H1 (cell line): ENCODE measurements at regions not wholly inside any gene's neighbourhood (a gene's known extent, or its start where the extent isn't known, plus 50 kb on each side); places are given as distances from the start of the nearest gene placed in this dataset.

ENCODE experiments used
- CTCF ChIA-PET: fragments of 300-600 bp; sonication (Branson Sonifier 250); formaldehyde crosslinking; loops from one replicate; lab custom pipeline; 2021; ENCODE audit not compliant: partially characterized antibody; lab: Charles Lee
- POLR2A ChIA-PET: fragments of 300-600 bp; sonication (Branson Sonifier 250); formaldehyde crosslinking; loops from one replicate; lab custom pipeline; 2021; ENCODE audit warnings: inconsistent platforms; ENCODE audit not compliant: partially characterized antibody; lab: Charles Lee
- DNase-seq, 2 experiments: peaks; one replicate each; pipeline versions ENCODE4 v3.0.0 to v3.0.0-alpha.2; 2010 to 2022; ENCODE audit warnings: low spot score in 2 of 2, low read depth in 1 of 2, mixed read lengths in 1 of 2
- FAIRE-seq: peaks from 2 replicates; lab custom pipeline; 2011; peaks lifted over from hg19 to GRCh38; lab: Jason Lieb, UNC
- H2AFZ ChIP-seq: 2 replicates; pipeline ENCODE4 v1.8.1; 2012; ENCODE audit warnings: low read length, inconsistent platforms
- H2AK5ac ChIP-seq: 2 replicates; pipeline ENCODE4 v1.6.1; 2013; ENCODE audit warnings: low read depth, low read length
- H2BK120ac ChIP-seq: replicated peaks from 2 replicates; pipeline ENCODE3; 2013; ENCODE audit warnings: low read depth, low read length, inconsistent platforms
- H2BK12ac ChIP-seq: 2 replicates; pipeline ENCODE4 v1.6.1; 2013; ENCODE audit warnings: low read depth, low read length
- H2BK15ac ChIP-seq: 2 replicates; pipeline ENCODE4 v1.6.1; 2013; ENCODE audit warnings: low read length
- H2BK20ac ChIP-seq: 2 replicates; pipeline ENCODE4 v1.6.1; 2013; ENCODE audit warnings: low read length
- H2BK5ac ChIP-seq: 2 replicates; pipeline ENCODE4 v1.6.1; 2013; ENCODE audit warnings: low read depth, low read length
- H3K14ac ChIP-seq: 2 replicates; pipeline ENCODE4 v1.6.1; 2013; ENCODE audit warnings: inconsistent platforms; ENCODE audit not compliant: insufficient read length
- H3K18ac ChIP-seq: 2 replicates; pipeline ENCODE4 v1.6.1; 2013; ENCODE audit warnings: low read length; ENCODE audit errors: extremely low read depth
- H3K23ac ChIP-seq: 2 replicates; pipeline ENCODE4 v1.6.1; 2013; ENCODE audit warnings: inconsistent platforms; ENCODE audit not compliant: insufficient read length
- H3K23me2 ChIP-seq: 2 replicates; pipeline ENCODE4 v1.6.1; 2013; ENCODE audit warnings: low read depth, low read length
- H3K27ac ChIP-seq: 2 replicates; pipeline ENCODE4 v1.6.1; 2011; ENCODE audit warnings: low read depth, low read length, inconsistent platforms
- H3K27me3 ChIP-seq, 4 experiments: replicated peaks in 1 of 4; 1 replicate in 1 of 4; 2 replicates in 3 of 4; pipeline versions ENCODE4 v1.6.1 to v1.8.1; 2011 to 2013; ENCODE audit warnings: low read length in 3 of 4, mild to moderate bottlenecking in 3 of 4, inconsistent platforms in 2 of 4, mixed read lengths in 2 of 4, moderate library complexity in 1 of 4; ENCODE audit not compliant: control insufficient read depth in 3 of 4, insufficient read depth in 3 of 4; ENCODE audit errors: extremely low read depth in 1 of 4
- H3K36me3 ChIP-seq, 4 experiments: 2 replicates each; pipeline versions ENCODE4 v1.6.1 to v1.8.1; 2011 to 2013; ENCODE audit warnings: mild to moderate bottlenecking in 4 of 4, low read length in 3 of 4, moderate library complexity in 2 of 4, control low read depth in 1 of 4, inconsistent platforms in 1 of 4; ENCODE audit not compliant: insufficient read depth in 4 of 4, control insufficient read depth in 2 of 4
- H3K4ac ChIP-seq: replicated peaks from 2 replicates; pipeline ENCODE3; 2013; ENCODE audit warnings: low read length, low read depth, mixed read lengths, inconsistent platforms; ENCODE audit not compliant: insufficient read length
- H3K4me1 ChIP-seq, 4 experiments: replicated peaks in 1 of 4; 1 replicate in 1 of 4; 2 replicates in 3 of 4; pipeline versions ENCODE4 v1.6.1 to v1.8.1; 2011 to 2013; ENCODE audit warnings: low read length in 3 of 4, inconsistent platforms in 2 of 4, mixed read lengths in 1 of 4; ENCODE audit not compliant: insufficient read depth in 4 of 4, control insufficient read depth in 3 of 4
- H3K4me2 ChIP-seq, 2 experiments: 2 replicates each; pipeline versions ENCODE4 v1.6.1 to v1.8.1; 2011 to 2013; ENCODE audit warnings: low read depth in 2 of 2, low read length in 2 of 2, control low read depth in 1 of 2, inconsistent platforms in 1 of 2, mild to moderate bottlenecking in 1 of 2; ENCODE audit not compliant: insufficient read depth in 1 of 2
- H3K4me3 ChIP-seq, 4 experiments: fragments of 200-600, 300-600 bp in 1 of 4; sonication (generic), shearing (Covaris generic), sonication (Bioruptor Twin) in 1 of 4; 2 replicates each; pipeline versions ENCODE4 v1.5.1 to v1.8.1; 2011 to 2016; ENCODE audit warnings: low read length in 4 of 4, low read depth in 3 of 4, control low read depth in 2 of 4, inconsistent platforms in 2 of 4, mild to moderate bottlenecking in 2 of 4, mixed read lengths in 1 of 4, moderate library complexity in 1 of 4; ENCODE audit not compliant: insufficient read depth in 2 of 4; ENCODE audit errors: extremely low read depth in 1 of 4
- H3K56ac ChIP-seq: replicated peaks from 2 replicates; pipeline ENCODE3; 2013; ENCODE audit warnings: low read depth, mild to moderate bottlenecking, mixed read lengths, low read length, inconsistent platforms; ENCODE audit not compliant: insufficient read length
- H3K79me1 ChIP-seq: 2 replicates; pipeline ENCODE4 v1.6.1; 2013; ENCODE audit warnings: low read depth, low read length, control low read depth
- H3K79me2 ChIP-seq, 2 experiments: 2 replicates each; pipeline versions ENCODE4 v1.6.1 to v1.8.1; 2012 to 2013; ENCODE audit warnings: low read length in 2 of 2, mild to moderate bottlenecking in 2 of 2, inconsistent platforms in 1 of 2; ENCODE audit not compliant: insufficient read depth in 2 of 2, control insufficient read depth in 1 of 2
- H3K9ac ChIP-seq, 4 experiments: replicated peaks in 1 of 4; 1 replicate in 1 of 4; 2 replicates in 3 of 4; pipeline versions ENCODE4 v1.6.1 to v1.8.1; 2011 to 2013; ENCODE audit warnings: low read depth in 3 of 4, low read length in 3 of 4, control low read depth in 2 of 4, mild to moderate bottlenecking in 2 of 4, moderate library complexity in 2 of 4, inconsistent platforms in 1 of 4; ENCODE audit errors: extremely low read depth in 1 of 4
- H3K9me3 ChIP-seq, 2 experiments: 2 replicates each; pipeline versions ENCODE4 v1.6.1 to v1.8.1; 2012 to 2013; ENCODE audit warnings: mild to moderate bottlenecking in 2 of 2, moderate library complexity in 2 of 2, control low read depth in 1 of 2, inconsistent platforms in 1 of 2, low read depth in 1 of 2, low read length in 1 of 2, mixed read lengths in 1 of 2; ENCODE audit not compliant: insufficient read depth in 2 of 2
- H4K20me1 ChIP-seq, 2 experiments: replicated peaks in 1 of 2; 2 replicates each; pipeline versions ENCODE3 to v1.8.1; 2011 to 2013; ENCODE audit warnings: inconsistent platforms in 2 of 2, low read length in 2 of 2, mild to moderate bottlenecking in 1 of 2; ENCODE audit not compliant: insufficient read depth in 2 of 2, control insufficient read depth in 1 of 2
- H4K5ac ChIP-seq: 2 replicates; pipeline ENCODE4 v1.6.1; 2013; ENCODE audit warnings: low read length, low read depth, mixed read lengths, inconsistent platforms; ENCODE audit not compliant: insufficient read length
- H4K8ac ChIP-seq: 2 replicates; pipeline ENCODE4 v1.8.0; 2013; ENCODE audit warnings: mild to moderate bottlenecking, moderate library complexity, low read length, inconsistent platforms; ENCODE audit not compliant: insufficient read depth; ENCODE audit errors: extremely low read depth
- H4K91ac ChIP-seq: replicated peaks from 2 replicates; pipeline ENCODE3; 2013; ENCODE audit warnings: low read length, mixed read lengths, inconsistent platforms; ENCODE audit not compliant: insufficient read length
- CBX5 ChIP-seq: fragments of 300-800, 300-1000 bp; sonication (generic); IDR thresholded peaks from 2 replicates; pipeline ENCODE4 v1.7.1; 2016; ENCODE audit warnings: antibody characterized with exemption, low read length, low read depth
- CHD1 ChIP-seq: IDR thresholded peaks from 2 replicates; pipeline ENCODE4 v1.6.1; 2012; ENCODE audit warnings: low read depth, low read length, improper control_type of control experiment
- EP300 ChIP-seq, 2 experiments: IDR thresholded peaks; 1 replicate in 1 of 2; 2 replicates in 1 of 2; pipeline ENCODE4 v1.6.1; 2011 to 2012; ENCODE audit warnings: low read depth in 2 of 2, low read length in 2 of 2, mild to moderate bottlenecking in 2 of 2, borderline replicate concordance in 1 of 2, inconsistent platforms in 1 of 2, moderate library complexity in 1 of 2
- FOSL1 ChIP-seq: IDR thresholded peaks from 2 replicates; pipeline ENCODE4 v1.6.1; 2011; ENCODE audit warnings: mild to moderate bottlenecking, low read depth, low read length, moderate library complexity; ENCODE audit not compliant: insufficient read depth
- PHF8 ChIP-seq: fragments of 200-600 bp; sonication (generic); conservative IDR thresholded peaks from 2 replicates; pipeline ENCODE4 v1.7.1; 2012; ENCODE audit warnings: low read depth, mild to moderate bottlenecking, inconsistent platforms, low read length, moderate library complexity
- POLR2AphosphoS5 ChIP-seq: IDR thresholded peaks from 2 replicates; pipeline ENCODE4 v1.6.1; 2011; ENCODE audit warnings: low read depth, low read length
- RFX5 ChIP-seq: IDR thresholded peaks from 2 replicates; pipeline ENCODE4 v1.6.1; 2011; ENCODE audit warnings: low read depth, low read length, improper control_type of control experiment, borderline replicate concordance
- SIX5 ChIP-seq: IDR thresholded peaks from 2 replicates; pipeline ENCODE4 v1.6.1; 2011; ENCODE audit warnings: mild to moderate bottlenecking, low read depth, low read length
- SUZ12 ChIP-seq: fragments of 200-600 bp; sonication (generic); IDR thresholded peaks from 2 replicates; pipeline ENCODE4 v1.6.1; 2012; ENCODE audit warnings: mild to moderate bottlenecking, inconsistent platforms, low read length, moderate library complexity, mixed read lengths
- TEAD4 ChIP-seq: IDR thresholded peaks from 2 replicates; pipeline ENCODE4 v1.6.1; 2012; ENCODE audit warnings: low read depth, low read length, inconsistent platforms, mixed read lengths
- TF ChIP-seq, protein P1 (sequence below), 3 experiments: IDR thresholded peaks; 1 replicate in 2 of 3; 2 replicates in 1 of 3; pipeline versions ENCODE4 v1.5.1 to v1.6.1; 2011; ENCODE audit warnings: low read length in 3 of 3, mild to moderate bottlenecking in 3 of 3, inconsistent platforms in 2 of 3, low read depth in 1 of 3, moderate library complexity in 1 of 3; ENCODE audit not compliant: insufficient read depth in 1 of 3; ENCODE audit errors: control extremely low read depth in 1 of 3

DNA sequence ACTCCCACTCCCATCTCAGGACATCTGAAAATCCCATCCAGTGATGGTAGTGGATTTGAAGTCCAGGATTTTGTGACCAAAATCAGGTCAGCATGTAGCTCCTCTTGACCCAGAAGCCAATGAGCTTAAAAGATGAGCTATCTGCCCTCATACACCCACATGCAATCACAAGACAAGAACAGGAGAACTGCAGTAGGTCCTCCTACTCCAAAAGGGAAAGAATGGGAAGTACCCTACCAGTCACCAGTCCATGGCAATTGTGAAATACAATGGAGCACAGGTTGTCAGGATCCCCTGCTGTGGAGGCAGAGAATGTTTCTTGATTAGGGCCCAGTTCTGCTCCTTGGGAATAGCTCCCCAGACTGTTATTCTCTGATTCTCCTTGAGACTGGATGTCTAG, 347.3 kb upstream of the CNR1 start:
- Histone ChIP-seq H3K23ac (no peak overlapping the region), H3K23me2 (no peaks in the 10 kb centered on the region), H2BK20ac (no peak overlapping the region), H2AK5ac (no peak overlapping the region), H4K91ac (no peak overlapping the region), H4K5ac (no peak overlapping the region), H3K36me3 (no peaks in the 10 kb centered on the region), H2AFZ (no peak overlapping the region), H3K9ac (no peak overlapping the region), H3K14ac (no peak overlapping the region), H3K27ac (no peak overlapping the region), H3K79me1 (no peaks in the 10 kb centered on the region), H3K79me2 (no peaks in the 10 kb centered on the region), H3K4me2 (no peak overlapping the region), H4K20me1 (no peaks in the 10 kb centered on the region), H3K56ac (no peak overlapping the region), H3K4me3 (no peak overlapping the region), H3K4ac (no peak overlapping the region), H3K27me3 (no peaks in the 10 kb centered on the region), H2BK5ac (no peak overlapping the region), H3K9me3 (no peaks in the 10 kb centered on the region; a peak in 1 of 4 replicates), H4K8ac (no peak overlapping the region), H3K4me1 (no peaks in the 10 kb centered on the region), H3K18ac (no peak overlapping the region), H2BK15ac (no peak overlapping the region), H2BK120ac (no peak overlapping the region), H2BK12ac (no peak overlapping the region)
- DNase-seq = no peak
- ChIA-PET CTCF (interaction anchor here (1.0 to 1.2 kb wide), 3 partner anchors 9 to 27 kb away, joined by 3 read pairs; no protein-coding TSS in a partner anchor), POLR2A (no interaction called here)
- FAIRE-seq = no peak
- no peak for TF ChIP-seq EP300 (IDR thresholded peaks at IDR 0.05; ENCODE audit: borderline replicate concordance in 1 of 2, low read depth in 2 of 2, low read length in 2 of 2)
- no peak for TF ChIP-seq SUZ12
- TF ChIP-seq, protein P1, sequence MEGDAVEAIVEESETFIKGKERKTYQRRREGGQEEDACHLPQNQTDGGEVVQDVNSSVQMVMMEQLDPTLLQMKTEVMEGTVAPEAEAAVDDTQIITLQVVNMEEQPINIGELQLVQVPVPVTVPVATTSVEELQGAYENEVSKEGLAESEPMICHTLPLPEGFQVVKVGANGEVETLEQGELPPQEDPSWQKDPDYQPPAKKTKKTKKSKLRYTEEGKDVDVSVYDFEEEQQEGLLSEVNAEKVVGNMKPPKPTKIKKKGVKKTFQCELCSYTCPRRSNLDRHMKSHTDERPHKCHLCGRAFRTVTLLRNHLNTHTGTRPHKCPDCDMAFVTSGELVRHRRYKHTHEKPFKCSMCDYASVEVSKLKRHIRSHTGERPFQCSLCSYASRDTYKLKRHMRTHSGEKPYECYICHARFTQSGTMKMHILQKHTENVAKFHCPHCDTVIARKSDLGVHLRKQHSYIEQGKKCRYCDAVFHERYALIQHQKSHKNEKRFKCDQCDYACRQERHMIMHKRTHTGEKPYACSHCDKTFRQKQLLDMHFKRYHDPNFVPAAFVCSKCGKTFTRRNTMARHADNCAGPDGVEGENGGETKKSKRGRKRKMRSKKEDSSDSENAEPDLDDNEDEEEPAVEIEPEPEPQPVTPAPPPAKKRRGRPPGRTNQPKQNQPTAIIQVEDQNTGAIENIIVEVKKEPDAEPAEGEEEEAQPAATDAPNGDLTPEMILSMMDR (IDR thresholded peaks at IDR 0.05; ENCODE audit: control extremely low read depth in 1 of 3, insufficient read depth in 1 of 3, low read depth in 1 of 3, low read length in 3 of 3) = no peak
- no peak for TF ChIP-seq RFX5
- TF ChIP-seq TEAD4 = no peak
- no peak for TF ChIP-seq FOSL1
- TF ChIP-seq CBX5 = no peak
- TF ChIP-seq POLR2AphosphoS5 = no peak
- TF ChIP-seq SIX5 = no peak
- TF ChIP-seq CHD1 = no peak
- TF ChIP-seq PHF8 = no peak
